ENCODE measurements at regions not wholly inside any gene's neighbourhood (a gene's known extent, or its start where the extent isn't known, plus 50 kb on each side); places are given as distances from the start of the nearest gene placed in this dataset.

DNA sequence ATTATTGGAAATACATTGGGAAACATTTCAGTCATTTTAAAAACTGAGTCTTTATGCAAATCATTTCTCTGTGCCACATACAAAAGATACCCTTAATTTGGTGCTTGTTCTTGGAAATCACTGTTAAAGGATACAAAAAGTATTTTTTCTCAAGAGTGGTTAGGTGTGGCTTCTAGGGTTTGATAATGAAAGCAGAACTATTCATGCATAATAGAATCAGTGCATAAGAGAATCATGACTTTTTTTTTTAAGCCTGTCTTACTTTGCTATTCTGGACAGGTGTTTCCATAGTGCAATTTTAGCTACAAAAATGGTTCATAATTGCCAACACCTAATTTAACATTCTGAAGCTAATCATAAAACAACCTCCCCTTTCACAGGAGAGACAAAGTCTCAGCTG lies 233.0 kb upstream of the NRIP1 start:
- TF ChIP-seq RAD21 (CRISPR knock-in tag; IDR thresholded peaks at IDR 0.05) (no peak), SP1 (IDR thresholded peaks at IDR 0.05) (no peak), SP1 (CRISPR knock-in tag; IDR thresholded peaks at IDR 0.05) (no peak), ZNF263 (CRISPR knock-in tag; IDR thresholded peaks at IDR 0.05) (no peak), TBP (CRISPR knock-in tag; IDR thresholded peaks at IDR 0.05) (no peak), CREB1 (IDR thresholded peaks at IDR 0.05) (no peak), CREB1 (CRISPR knock-in tag; IDR thresholded peaks at IDR 0.05) (no peak)
- TF ChIP-seq, protein P1, sequence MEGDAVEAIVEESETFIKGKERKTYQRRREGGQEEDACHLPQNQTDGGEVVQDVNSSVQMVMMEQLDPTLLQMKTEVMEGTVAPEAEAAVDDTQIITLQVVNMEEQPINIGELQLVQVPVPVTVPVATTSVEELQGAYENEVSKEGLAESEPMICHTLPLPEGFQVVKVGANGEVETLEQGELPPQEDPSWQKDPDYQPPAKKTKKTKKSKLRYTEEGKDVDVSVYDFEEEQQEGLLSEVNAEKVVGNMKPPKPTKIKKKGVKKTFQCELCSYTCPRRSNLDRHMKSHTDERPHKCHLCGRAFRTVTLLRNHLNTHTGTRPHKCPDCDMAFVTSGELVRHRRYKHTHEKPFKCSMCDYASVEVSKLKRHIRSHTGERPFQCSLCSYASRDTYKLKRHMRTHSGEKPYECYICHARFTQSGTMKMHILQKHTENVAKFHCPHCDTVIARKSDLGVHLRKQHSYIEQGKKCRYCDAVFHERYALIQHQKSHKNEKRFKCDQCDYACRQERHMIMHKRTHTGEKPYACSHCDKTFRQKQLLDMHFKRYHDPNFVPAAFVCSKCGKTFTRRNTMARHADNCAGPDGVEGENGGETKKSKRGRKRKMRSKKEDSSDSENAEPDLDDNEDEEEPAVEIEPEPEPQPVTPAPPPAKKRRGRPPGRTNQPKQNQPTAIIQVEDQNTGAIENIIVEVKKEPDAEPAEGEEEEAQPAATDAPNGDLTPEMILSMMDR (CRISPR knock-in tag; IDR thresholded peaks at IDR 0.05) = no peak
- TF ChIP-seq, protein P2, sequence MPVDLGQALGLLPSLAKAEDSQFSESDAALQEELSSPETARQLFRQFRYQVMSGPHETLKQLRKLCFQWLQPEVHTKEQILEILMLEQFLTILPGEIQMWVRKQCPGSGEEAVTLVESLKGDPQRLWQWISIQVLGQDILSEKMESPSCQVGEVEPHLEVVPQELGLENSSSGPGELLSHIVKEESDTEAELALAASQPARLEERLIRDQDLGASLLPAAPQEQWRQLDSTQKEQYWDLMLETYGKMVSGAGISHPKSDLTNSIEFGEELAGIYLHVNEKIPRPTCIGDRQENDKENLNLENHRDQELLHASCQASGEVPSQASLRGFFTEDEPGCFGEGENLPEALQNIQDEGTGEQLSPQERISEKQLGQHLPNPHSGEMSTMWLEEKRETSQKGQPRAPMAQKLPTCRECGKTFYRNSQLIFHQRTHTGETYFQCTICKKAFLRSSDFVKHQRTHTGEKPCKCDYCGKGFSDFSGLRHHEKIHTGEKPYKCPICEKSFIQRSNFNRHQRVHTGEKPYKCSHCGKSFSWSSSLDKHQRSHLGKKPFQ (CRISPR knock-in tag; IDR thresholded peaks at IDR 0.05; ENCODE audit: insufficient replicate concordance) = no peak
- TF ChIP-seq, protein P3, sequence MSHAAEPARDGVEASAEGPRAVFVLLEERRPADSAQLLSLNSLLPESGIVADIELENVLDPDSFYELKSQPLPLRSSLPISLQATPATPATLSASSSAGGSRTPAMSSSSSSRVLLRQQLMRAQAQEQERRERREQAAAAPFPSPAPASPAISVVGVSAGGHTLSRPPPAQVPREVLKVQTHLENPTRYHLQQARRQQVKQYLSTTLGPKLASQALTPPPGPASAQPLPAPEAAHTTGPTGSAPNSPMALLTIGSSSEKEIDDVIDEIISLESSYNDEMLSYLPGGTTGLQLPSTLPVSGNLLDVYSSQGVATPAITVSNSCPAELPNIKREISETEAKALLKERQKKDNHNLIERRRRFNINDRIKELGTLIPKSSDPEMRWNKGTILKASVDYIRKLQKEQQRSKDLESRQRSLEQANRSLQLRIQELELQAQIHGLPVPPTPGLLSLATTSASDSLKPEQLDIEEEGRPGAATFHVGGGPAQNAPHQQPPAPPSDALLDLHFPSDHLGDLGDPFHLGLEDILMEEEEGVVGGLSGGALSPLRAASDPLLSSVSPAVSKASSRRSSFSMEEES (CRISPR knock-in tag; IDR thresholded peaks at IDR 0.05) = no peak
- TF ChIP-seq, protein P4, sequence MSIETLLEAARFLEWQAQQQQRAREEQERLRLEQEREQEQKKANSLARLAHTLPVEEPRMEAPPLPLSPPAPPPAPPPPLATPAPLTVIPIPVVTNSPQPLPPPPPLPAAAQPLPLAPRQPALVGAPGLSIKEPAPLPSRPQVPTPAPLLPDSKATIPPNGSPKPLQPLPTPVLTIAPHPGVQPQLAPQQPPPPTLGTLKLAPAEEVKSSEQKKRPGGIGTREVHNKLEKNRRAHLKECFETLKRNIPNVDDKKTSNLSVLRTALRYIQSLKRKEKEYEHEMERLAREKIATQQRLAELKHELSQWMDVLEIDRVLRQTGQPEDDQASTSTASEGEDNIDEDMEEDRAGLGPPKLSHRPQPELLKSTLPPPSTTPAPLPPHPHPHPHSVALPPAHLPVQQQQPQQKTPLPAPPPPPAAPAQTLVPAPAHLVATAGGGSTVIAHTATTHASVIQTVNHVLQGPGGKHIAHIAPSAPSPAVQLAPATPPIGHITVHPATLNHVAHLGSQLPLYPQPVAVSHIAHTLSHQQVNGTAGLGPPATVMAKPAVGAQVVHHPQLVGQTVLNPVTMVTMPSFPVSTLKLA (IDR thresholded peaks at IDR 0.05) = no peak
- TF ChIP-seq, protein P5, sequence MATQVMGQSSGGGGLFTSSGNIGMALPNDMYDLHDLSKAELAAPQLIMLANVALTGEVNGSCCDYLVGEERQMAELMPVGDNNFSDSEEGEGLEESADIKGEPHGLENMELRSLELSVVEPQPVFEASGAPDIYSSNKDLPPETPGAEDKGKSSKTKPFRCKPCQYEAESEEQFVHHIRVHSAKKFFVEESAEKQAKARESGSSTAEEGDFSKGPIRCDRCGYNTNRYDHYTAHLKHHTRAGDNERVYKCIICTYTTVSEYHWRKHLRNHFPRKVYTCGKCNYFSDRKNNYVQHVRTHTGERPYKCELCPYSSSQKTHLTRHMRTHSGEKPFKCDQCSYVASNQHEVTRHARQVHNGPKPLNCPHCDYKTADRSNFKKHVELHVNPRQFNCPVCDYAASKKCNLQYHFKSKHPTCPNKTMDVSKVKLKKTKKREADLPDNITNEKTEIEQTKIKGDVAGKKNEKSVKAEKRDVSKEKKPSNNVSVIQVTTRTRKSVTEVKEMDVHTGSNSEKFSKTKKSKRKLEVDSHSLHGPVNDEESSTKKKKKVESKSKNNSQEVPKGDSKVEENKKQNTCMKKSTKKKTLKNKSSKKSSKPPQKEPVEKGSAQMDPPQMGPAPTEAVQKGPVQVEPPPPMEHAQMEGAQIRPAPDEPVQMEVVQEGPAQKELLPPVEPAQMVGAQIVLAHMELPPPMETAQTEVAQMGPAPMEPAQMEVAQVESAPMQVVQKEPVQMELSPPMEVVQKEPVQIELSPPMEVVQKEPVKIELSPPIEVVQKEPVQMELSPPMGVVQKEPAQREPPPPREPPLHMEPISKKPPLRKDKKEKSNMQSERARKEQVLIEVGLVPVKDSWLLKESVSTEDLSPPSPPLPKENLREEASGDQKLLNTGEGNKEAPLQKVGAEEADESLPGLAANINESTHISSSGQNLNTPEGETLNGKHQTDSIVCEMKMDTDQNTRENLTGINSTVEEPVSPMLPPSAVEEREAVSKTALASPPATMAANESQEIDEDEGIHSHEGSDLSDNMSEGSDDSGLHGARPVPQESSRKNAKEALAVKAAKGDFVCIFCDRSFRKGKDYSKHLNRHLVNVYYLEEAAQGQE (IDR thresholded peaks at IDR 0.05; ENCODE audit: borderline replicate concordance in 1 of 2, low read depth in 1 of 2, low read length in 2 of 2) = no peak
